ENCODE measurements at regions not wholly inside any gene's neighbourhood (a gene's known extent, or its start where the extent isn't known, plus 50 kb on each side); places are given as distances from the start of the nearest gene placed in this dataset.

- no peak for DNase-seq
These were observed 72.3 kb downstream of the GMNC start for GRCh38 chr3:190790185-190790584.

DNA sequence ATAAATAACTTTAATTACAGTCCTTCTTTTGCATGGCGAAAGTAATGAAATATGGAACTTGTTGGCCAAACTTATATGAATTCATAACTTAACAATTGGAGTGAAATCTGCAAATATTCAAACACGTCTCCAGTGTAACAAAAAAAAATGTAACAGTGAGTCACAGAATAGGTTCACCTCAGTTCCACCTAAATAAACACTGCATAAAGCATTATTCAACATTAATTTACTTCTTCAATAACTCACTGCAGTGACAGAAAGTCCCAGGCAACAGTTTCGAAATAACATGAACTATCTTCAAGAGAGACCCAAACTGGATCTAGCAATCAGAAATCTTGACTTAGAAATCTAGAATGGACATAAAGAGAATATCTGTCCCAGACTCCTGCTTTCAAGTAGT, 75.6 kb downstream of the GMNC start:
- no peak for DNase-seq

- no peak for DNase-seq
These were observed 77.4 kb downstream of the GMNC start for GRCh38 chr3:190785047-190785446.

- DNase-seq = no peak
These were observed 82.0 kb downstream of the GMNC start for GRCh38 chr3:190780524-190780923.

DNA sequence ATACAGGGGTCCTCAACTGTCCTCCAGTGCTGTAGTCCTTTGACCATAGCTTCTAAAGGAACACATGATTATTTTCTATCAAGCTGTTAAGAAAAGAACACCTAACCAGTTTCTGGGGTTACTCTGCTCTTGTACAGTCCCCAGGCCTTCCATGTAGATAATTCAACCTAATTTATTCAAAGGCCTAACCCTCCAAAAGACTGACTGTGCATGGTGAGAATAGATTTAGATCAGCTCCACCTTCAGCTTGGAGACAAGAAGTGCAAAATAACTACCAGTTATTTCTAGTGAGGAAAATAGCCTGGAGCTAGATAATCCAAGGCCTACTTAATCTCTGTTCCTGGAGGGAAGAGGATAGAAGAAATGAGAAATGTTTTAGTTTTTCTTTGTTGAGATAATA, 87.9 kb downstream of the GMNC start:
- no peak for DNase-seq

DNA sequence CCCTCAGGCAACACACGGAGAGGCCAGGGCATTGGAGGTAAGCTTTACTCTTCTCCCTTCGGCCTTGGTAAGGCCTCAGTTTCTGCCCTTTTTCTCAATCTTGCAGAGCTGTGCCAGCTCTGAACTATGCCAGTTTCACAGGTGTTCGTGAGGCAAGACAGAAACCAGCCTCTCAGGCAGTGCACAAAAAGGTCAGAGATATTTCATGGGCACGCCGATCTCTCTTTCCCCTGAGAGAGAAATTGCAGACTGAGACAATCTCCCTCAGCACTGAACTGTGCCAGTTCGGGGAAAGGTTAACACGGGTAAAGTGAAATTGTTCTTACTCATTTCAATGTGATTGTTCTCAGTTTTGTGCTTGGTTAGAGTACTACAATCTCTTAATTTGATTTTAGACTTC, 88.5 kb downstream of the GMNC start:
- no peak for DNase-seq

GRCh38 chr3:190772831-190773230, 89.7 kb downstream of the GMNC start:
- no peak for DNase-seq

DNA sequence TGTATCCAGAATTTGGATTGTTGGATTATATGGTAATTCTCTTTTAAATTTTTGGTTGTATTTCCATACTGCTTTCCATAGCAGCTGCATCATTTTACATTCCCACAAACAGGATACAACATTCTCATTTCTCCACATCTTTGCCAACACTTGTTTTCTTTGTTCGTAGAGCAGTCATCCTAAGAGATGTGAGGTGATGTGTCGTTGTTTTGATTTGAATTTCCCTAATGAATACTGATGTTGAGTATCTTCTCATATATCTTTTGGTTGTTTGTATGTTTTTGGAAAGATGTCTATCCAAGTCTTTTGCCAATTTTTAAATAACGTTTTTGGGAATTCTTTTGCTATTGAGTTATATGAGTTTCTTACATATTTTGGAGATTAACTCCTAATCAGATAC, 93.6 kb downstream of the GMNC start:
- no peak for DNase-seq

- no peak for DNase-seq
These were observed 94.6 kb downstream of the GMNC start for GRCh38 chr3:190767851-190768250.

DNA sequence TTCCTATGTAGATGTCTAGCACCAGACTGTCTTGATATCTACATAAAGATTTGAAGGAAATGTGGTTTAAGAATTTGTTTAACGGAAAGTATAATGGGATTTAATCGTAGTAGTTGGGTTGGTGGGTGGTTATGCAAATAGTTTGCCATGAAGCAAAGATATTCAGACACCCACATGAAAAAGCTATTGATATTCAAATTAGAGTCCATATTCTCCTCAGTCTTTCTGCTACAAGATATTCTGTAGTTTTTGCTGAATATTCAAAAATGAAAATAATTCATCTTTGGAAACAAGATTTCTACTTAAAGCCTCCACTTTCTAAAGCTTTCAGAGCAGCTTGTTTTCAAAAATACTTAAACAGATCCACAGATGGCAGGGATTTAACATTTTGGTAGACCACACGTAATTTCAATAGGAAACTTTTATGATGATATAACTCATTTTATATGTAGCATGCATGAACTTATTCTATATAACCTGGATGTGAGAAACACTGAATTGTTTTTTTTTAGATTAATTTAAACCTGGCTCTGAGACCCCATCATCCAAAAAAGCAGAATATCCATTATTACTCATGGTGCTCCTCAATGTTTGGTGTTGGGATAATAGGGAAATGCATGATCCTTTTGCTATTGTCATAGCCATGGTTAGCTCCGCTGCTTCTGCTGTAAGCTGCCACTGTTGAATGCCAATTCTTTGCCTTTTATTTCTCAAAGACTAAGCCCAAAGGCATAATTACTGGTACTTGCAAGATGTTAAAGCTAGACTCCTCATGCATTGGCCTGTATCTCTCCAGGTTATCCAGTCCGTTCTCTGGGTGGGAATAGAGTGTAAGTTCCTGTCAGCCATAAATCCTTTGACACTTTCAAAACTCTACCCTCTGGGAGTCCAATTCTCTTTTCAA, 98.0 kb downstream of the GMNC start:
- no peak for DNase-seq

- no peak for DNase-seq
These were observed 99.7 kb downstream of the GMNC start for GRCh38 chr3:190762801-190763200.

DNA sequence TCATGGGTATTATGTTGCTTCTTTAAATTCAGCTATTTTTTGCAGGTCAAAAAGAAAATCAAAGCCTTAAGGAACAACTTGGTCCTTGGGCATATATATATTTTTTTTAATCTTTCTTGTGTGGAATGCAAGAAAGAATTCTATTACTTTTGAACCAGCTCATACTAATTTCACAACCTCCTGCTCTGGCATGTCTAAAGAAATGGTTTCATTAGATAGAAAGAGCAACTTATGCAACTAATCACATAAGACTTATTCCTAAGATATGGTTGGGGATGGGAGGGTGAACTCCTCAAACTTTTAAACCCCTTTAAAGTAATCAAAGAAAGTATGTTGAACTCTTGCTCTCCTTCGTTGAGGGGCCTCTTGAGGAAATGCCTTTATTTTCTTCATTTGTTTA, 114.9 kb downstream of the GMNC start:
- DNase-seq = no peak

- DNase-seq = no peak
These were observed 115.5 kb downstream of the GMNC start for GRCh38 chr3:190746986-190747385.

DNA sequence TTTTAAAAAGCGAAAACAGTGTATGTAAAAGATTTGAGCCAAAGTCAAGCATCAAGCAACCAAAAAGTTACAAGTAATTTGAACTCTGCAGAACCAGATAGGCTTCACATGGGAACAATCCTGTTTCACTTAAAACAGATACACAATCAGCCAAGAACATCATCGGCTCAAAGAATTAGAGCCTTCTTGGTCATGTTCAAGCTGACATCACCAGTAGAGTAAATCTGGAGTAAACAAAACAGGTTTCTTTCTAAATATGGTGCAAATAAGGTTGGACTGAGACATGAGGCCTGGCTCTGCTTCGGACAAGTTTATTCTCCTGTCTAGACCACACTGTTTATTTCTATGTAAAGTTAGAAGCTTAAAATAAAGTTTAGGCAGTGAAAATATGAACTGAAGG, 116.0 kb downstream of the GMNC start:
- DNase-seq = no peak

GRCh38 chr3:190741788-190742187, 120.7 kb downstream of the GMNC start:
- DNase-seq = no peak

GRCh38 chr3:190739641-190740185, 122.8 kb downstream of the GMNC start:
- no peak for DNase-seq

DNA sequence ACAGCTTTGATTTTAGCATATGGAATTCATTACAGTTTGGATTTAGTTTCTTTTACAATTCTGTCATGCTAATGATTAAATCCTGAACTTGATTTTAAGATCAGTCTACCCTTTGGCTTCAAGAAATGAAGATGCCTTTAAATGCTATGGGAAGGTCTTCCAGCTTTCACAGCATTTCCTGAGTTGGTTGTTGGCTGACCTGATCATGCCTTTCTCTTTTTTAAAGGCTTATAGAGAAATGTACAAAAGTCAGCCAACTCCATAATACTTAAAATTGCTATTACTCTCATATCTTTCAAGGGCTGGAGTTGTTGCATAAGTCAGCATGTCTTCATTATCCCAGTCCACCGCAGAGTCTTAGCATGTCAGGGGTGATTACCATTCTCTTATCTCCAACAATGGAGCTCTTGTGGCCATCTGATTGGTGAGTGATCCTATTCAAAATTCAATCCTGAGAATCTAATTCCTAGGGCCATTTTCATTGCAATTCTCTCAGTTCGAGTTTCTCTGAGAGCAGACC, 123.8 kb downstream of the GMNC start:
- no peak for DNase-seq

DNA sequence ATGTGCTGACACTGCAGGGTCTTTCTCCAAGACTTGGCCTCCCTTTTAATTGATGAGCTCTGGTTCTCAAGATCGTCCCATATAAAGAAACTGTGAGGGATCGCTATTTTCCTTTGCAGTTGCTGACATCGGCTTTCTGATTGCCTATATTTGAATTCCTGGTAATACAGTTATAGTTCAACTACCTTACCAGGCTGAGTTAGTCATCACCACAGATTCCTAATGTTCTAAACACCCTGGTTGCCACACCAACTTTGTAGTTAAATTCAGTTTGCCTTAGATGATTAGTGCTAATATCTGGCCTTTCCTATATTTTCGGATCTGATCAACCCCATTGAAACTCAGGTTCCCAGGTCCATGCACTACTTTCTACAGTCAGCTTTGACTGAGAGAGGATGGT, 125.0 kb downstream of the GMNC start:
- no peak for DNase-seq

DNA sequence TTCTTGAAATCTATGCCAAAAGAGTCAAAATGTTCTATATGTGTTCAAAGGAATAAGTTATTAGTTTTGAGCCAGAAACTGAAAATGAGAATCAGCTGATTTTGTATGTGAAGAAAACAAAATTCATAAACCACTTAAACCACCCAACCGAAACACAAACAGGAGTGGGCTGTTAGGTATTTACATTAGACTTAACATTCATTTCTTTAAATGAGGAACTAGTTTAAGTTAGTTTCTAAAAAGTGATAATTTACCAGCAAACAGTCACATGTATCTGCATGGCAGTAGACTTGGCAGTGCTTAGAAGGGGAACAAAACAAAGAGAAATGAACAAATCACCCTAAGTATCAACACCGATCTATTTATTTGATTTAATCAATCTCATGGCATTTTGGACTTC, 128.0 kb downstream of the GMNC start:
- DNase-seq = no peak

- DNase-seq = no peak
These were observed 128.8 kb downstream of the GMNC start for GRCh38 chr3:190733591-190734146.

GRCh38 chr3:190731596-190731995, 130.9 kb downstream of the GMNC start:
- DNase-seq = no peak

GRCh38 chr3:190728574-190729246, 133.8 kb downstream of the GMNC start:
- DNase-seq = no peak

DNA sequence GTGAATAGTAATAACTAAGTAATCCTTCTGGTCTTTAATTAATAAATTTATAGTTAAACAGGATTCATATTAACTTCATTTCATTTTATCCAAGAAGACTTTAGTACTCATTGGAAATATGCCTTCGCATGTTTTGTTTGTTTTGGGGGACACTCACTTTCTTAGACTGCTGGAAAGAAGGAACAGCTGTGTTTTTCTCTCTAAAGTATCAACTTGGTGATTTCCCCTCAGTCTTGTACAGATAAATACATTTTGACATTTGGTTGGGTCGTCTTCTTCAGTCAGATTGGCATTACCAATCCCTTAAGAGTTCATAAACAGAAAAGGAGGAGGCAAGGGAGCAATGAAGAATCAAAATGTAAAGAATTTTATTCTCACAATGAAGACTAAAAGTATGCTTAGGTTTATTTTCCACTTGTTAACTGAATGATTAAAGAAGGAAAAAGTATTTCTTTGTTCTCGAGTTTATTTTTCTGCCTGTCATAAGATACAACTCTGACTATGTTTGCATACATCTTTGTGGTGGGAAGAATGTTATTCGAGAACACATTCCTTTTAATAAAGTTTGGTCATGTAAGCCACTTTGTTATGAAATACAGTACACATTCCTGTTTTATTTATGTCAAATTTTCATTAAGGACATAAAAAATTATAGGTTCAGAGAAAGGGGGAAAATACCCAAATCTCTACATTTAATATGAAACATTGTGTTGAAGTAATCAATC, 140.2 kb downstream of the GMNC start:
- no peak for DNase-seq

Data from NCI-H1092 treated with DMSO at 0.1 percent for 48 hours (cell line).